Activated T-cell treated with anti-CD3 and anti-CD28 coated beads for 4 hours (primary cell): ENCODE measurements at regions not wholly inside any gene's neighbourhood (a gene's known extent, or its start where the extent isn't known, plus 50 kb on each side); places are given as distances from the start of the nearest gene placed in this dataset.
"Not testable (repeated sequence)": the region's sequence is repeated elsewhere in the genome, so short reads cannot be mapped to it uniquely, and the experiment has no call there.

ENCODE experiments used
- DNase-seq: peaks from one replicate; pipeline ENCODE4 v3.0.0-alpha.2; 2020

DNA sequence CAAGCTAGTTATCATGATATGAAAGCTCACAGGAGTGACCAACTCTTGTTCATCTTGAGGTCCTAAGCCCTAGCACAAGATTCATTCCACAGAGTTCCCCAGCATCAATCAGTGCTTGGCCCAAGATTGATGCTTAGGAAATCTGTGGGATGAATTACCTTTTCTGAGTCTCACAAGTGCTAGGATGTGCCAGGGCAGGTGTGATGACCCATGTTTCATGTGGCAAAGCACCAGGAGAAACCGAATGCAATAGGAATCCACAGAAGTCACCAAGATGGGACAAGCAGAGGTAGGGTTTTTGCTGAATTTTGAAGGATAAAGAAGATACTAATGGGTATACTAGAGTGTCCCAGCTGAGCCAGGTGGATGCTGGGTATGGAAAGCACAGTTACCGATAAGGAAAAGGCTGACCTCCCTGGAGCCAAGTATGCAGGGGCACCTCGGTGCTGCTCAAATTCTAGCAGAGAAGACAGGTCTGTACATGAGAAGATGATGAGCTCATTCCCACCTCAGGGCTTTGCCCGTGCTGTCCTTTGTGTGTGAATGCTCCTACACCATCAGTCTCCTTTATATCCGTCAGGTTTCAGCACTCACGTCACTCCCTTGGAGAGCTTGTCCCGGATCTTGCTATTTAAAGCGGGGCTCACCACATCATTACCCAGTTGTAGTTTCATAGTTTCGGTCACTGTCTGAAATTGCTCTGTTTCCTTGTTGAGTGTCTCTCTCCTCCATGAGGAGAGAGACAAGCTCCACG, 168.9 kb upstream of the TSC22D1 start:
- DNase-seq, result no peak

- DNase-seq, result no peak
Observed at GRCh38 chr13:44739539-44739938, 163.4 kb upstream of the TSC22D1 start.

DNA sequence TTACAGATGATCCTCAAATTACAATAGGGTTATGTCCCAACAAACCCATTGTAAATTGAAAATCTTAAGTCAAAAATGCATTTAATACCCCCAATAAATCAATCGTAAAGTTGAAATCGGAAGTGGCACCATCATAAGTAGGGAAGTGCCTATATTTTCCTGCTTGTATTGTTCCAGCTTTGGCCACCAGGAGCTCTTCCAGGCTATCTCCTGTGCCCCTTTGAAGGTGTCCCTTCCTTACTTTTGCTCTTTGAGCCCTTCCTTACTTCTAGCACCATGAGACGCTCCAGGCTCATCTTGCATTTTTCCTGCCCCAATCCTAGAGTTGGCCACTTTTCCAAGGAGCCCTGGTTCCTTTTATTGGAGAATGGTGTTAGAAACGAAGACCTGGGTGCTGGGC, 163.0 kb upstream of the TSC22D1 start:
- DNase-seq, result no peak

- DNase-seq, result no peak
Observed at GRCh38 chr13:44738463-44738862, 162.3 kb upstream of the TSC22D1 start.

- no peak for DNase-seq
Observed at GRCh38 chr13:44735806-44736205, 159.7 kb upstream of the TSC22D1 start.

- DNase-seq, result no peak
Observed at GRCh38 chr13:44734201-44734707, 158.1 kb upstream of the TSC22D1 start.

DNA sequence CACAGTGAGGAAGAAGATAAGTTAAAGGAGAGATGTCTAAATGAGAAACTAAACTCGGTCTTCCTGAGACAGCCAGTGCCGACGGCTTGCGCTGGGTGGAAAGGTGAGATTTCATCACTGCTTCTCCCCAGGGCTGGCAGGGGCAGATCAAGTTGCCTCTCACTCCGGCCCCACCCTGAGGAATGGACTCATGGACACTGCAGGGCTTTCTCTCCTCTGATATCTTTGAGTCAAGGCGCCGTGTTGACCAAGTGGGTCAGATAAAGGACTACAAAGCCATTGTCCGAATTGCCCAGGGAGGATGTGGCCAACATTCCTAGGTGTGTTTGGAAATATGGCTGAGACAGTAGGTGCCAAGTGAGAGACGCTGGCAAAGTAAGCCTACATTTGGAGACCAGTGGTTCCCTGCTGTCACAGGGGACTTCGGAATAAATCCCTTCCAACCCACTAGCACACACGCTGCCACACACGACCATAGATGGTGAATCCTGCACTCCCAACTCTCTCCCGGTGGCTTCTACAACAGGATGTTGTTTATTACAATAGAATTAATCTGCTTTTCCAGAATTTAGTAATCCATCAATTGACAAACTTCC, 156.5 kb upstream of the TSC22D1 start:
- no peak for DNase-seq

DNA sequence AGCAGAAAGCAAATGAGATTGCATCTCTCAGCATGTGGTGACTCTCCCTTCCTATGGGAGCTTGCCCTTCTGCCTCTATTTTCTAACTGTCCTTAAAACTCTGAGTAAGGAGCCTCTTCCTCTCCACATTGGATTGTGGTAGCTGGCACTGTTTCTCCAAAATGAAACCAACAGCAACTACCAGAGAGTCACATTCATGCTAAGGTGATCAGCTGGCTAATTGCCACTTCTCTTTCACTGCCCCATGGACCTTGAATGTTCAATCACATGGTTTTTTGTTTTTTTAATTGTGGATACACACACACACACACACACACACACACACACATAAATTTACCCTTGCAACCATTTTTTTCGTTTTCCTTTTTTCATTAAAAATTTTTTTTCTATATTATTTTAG, 154.7 kb upstream of the TSC22D1 start:
- no peak for DNase-seq

DNA sequence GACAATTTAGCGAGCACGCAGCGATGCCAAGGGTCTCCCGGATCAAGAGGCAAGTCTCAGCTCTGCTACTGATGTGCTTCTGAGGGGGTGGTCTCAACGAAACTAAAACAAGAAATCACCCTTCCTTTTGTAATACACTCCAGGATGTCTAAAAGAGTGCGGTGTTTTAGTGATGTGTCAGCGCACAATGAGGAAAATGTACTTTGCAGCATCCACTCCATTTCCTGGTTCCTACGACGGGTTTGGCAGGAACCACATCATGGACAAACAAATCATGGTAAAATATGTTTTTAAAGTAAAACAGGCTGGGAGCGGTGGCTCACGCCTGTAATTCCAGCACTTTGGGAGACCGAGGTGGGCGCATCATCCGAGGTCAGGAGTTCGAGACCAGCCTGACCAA, 154.0 kb upstream of the TSC22D1 start:
- DNase-seq, result no peak

DNA sequence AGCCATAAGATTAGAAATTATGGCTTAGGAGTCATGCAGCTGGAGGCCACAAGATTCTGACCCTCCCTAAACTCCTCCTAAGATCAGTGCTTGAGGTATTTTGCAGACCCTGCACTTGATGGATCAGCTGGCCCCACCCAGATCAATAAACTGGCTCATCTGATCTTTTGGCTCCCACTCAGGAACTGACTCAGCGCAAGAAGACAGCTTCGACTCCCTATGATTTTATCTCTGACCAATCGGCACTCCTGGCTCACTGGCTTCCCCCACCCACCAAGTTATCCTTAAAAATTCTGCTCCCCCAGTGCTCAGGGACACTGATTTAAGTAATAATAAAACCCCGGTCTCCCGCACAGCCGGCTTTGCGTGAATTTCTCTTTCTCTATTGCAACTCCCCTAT, 151.5 kb upstream of the TSC22D1 start:
- DNase-seq, result not testable (repeated sequence)

GRCh38 chr13:44726778-44727177, 150.6 kb upstream of the TSC22D1 start:
- no peak for DNase-seq

DNA sequence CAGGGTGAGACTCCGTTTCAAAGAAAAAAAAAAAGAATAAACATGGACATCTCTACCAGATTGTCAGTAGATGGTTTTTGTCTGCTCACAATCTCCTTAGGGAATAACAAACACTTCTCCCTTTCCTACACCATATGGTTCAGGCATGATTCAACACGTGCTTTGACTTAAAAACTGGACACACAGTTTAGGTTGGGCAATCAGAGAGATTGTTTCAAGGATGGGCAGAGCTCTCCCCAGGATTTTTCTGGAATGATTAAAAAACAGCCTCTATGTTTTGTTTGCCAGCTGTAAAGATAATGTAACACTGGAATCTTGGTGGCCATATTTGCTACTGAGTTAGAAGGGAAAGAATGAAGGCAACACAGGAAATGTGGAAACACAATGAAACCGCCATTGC, 150.1 kb upstream of the TSC22D1 start:
- no peak for DNase-seq

- DNase-seq, result no peak
Observed at GRCh38 chr13:44719857-44720671, 143.9 kb upstream of the TSC22D1 start.

- DNase-seq, result no peak
Observed at GRCh38 chr13:44718467-44718866, 142.3 kb upstream of the TSC22D1 start.

- no peak for DNase-seq
Observed at GRCh38 chr13:44715287-44716230, 139.4 kb upstream of the TSC22D1 start.

DNA sequence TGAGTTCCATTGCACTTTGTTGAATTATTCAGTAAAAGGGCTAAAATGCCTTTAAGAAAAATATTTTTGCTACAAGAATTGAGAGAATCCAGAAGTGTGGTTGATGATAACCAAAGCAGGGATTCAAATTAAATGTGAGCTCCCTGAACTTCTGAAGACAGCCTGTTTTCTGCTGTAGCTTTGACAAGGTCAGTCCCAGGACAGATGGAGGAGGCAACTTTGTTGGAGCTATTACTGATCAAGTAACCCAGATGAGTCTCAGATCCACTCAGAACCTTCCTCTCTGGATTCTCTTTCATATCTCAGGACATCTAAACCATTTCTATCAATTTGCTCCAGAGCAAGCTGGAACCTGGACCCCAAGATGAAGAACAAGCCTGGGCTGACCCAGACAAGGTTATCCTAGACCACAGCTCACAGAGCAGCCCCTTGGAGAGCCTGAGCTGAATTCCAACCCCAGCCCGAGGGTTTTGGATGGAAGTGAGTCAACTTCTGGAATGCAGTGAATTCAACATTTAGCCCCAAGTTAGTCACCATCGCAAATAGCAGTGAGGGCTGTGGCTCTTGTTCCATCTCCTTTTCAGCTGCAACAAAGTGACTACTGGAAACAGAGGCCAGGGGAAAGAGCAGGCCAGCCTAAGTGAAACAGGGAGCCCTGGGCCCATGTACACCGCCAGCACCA, 137.8 kb upstream of the TSC22D1 start:
- no peak for DNase-seq

DNA sequence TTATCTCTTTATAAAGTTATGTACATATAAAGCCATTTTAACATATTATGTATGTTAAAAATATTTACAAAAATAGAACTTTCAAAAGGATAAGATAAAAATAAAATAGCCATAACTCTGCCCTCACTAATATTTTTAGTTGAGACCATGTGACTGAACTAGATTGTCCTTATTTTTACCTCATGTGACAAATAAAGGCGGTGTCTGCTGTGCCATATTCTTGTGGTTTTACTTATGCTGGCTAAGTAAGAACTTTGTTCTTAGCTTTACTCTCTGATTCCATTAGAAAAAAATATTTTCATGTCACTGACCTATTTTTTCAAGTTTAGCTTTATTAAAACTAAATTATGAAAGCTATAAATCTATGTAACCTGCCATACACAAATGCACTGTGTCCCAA, 135.6 kb upstream of the TSC22D1 start:
- no peak for DNase-seq

GRCh38 chr13:44710576-44710975, 134.4 kb upstream of the TSC22D1 start:
- no peak for DNase-seq

GRCh38 chr13:44704811-44705210, 128.7 kb upstream of the TSC22D1 start:
- not testable (repeated sequence) for DNase-seq

GRCh38 chr13:44703371-44703770, 127.2 kb upstream of the TSC22D1 start:
- DNase-seq, result no peak

- DNase-seq, result no peak
Observed at GRCh38 chr13:44698066-44698465, 121.9 kb upstream of the TSC22D1 start.

- DNase-seq, result no peak
Observed at GRCh38 chr13:44697058-44697457, 120.9 kb upstream of the TSC22D1 start.
